HG02885 (cell line): ENCODE measurements at regions not wholly inside any gene's neighbourhood (a gene's known extent, or its start where the extent isn't known, plus 50 kb on each side); places are given as distances from the start of the nearest gene placed in this dataset.
"Not testable (repeated sequence)": the region's sequence is repeated elsewhere in the genome, so short reads cannot be mapped to it uniquely, and the experiment has no call there.

Experiments
- ATAC-seq: cut with Tn5 transposase; IDR thresholded peaks from one replicate; pipeline ENCODE4 v1.9.1; 2021; ENCODE audit warnings: mild to moderate bottlenecking; ENCODE audit not compliant: unreplicated experiment, poor library complexity

GRCh38 chr15:31216215-31216911, 110.3 kb upstream of the KLF13 start:
- ATAC-seq = peak; percentile 42

GRCh38 chr15:31217067-31217466, 109.6 kb upstream of the KLF13 start:
- no peak for ATAC-seq

GRCh38 chr15:31217566-31218270, 108.9 kb upstream of the KLF13 start:
- ATAC-seq = no peak

- no peak for ATAC-seq
Observed at GRCh38 chr15:31219221-31219620, 107.4 kb upstream of the KLF13 start.

GRCh38 chr15:31221936-31222515, 104.6 kb upstream of the KLF13 start:
- no peak for ATAC-seq

- no peak for ATAC-seq
Observed at GRCh38 chr15:31222773-31223341, 103.8 kb upstream of the KLF13 start.

- ATAC-seq = no peak
Observed at GRCh38 chr15:31223478-31224350, 102.9 kb upstream of the KLF13 start.

- not testable (repeated sequence) for ATAC-seq
Observed at GRCh38 chr15:31224661-31225060, 102.0 kb upstream of the KLF13 start.

GRCh38 chr15:31225356-31225955, 101.2 kb upstream of the KLF13 start:
- ATAC-seq = no peak

GRCh38 chr15:31226021-31226420, 100.6 kb upstream of the KLF13 start:
- ATAC-seq = no peak

- ATAC-seq = no peak
Observed at GRCh38 chr15:31227235-31227634, 99.4 kb upstream of the KLF13 start.

GRCh38 chr15:31228011-31228484, 98.6 kb upstream of the KLF13 start:
- no peak for ATAC-seq

- ATAC-seq = peak; percentile 63
Observed at GRCh38 chr15:31228980-31229826, 97.4 kb upstream of the KLF13 start.

GRCh38 chr15:31230630-31231485, 95.8 kb upstream of the KLF13 start:
- peak; percentile 88 for ATAC-seq

- ATAC-seq = no peak
Observed at GRCh38 chr15:31234815-31235214, 91.8 kb upstream of the KLF13 start.

GRCh38 chr15:31235311-31236183, 91.1 kb upstream of the KLF13 start:
- ATAC-seq = peak; percentile 39
